HG03103 (cell line): ENCODE measurements at regions not wholly inside any gene's neighbourhood (a gene's known extent, or its start where the extent isn't known, plus 50 kb on each side); places are given as distances from the start of the nearest gene placed in this dataset.
"Not testable (repeated sequence)": the region's sequence is repeated elsewhere in the genome, so short reads cannot be mapped to it uniquely, and the experiment has no call there.

ENCODE experiments used
- ATAC-seq: cut with Tn5 transposase; IDR thresholded peaks from one replicate; pipeline ENCODE4 v1.9.1; 2021; ENCODE audit warnings: low read depth; ENCODE audit not compliant: unreplicated experiment

DNA sequence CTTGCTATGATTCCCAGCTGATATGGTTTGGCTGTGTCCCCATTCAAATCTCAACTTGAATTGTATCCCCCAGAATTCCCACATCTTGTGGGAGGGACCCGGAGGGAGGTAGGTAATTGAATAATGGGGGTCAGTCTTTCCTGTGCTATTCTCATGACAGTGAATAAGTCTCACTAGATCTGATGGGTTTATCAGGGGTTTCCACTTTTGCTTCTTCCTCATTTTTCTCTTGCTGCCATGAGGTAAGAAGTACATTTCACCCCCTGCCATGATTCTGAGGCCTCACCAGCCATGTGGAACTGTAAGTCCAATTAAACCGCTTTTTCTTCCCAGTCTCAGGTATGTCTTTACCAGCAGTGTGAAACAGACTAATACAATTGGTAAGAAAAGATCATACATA lies 164.7 kb upstream of the NREP start:
- ATAC-seq: not testable (repeated sequence)

DNA sequence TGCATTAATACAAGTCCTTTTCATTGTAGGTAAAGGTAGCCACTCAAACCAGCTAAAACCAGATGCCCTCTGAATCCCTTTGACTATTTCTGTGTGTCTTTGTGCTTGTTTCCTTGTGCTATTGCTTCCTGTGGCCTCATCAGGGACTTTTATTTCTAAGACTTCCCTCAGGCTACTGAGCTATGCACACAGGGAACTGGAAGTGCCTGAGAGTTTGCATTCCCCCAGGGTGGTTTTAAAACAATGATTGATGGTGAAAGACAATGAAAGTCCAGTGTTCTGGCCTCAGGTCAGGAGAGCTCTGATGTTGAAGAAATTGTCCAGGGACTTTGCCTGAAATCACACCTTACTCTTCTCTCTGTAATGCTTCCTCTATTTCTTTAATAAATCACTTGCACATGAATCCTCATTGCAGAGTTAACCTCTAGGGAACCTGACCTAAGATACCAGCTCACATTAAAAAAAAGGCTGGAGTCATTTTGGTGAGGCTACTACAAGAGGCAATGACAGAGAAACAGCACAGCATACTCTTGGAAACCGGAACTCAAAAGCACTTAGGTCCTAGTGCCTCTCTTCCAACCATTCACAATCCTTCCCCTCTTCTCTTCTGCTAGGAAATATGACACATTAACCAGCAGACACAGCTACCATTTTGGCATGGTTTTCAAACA lies 158.1 kb upstream of the NREP start:
- ATAC-seq: no peak

DNA sequence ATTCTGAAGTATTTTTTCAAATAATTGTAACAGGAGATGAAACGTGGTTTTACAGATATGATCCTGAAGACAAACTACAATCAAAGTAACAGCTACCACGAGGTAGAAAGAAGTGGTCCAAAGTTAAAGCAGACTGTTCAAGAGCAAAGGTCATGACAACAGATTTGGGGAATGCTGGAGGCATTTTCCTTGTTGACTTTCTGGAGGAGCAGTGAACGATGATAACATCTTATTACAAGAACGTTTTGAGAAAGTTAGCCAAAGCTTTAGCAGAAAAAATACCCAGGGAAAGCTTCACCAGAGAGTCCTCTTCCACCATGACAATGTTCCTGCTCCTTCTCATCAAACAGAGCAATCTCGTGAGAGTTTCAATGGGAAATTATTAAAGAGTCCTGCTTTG lies 145.4 kb upstream of the NREP start:
- ATAC-seq: no peak

DNA sequence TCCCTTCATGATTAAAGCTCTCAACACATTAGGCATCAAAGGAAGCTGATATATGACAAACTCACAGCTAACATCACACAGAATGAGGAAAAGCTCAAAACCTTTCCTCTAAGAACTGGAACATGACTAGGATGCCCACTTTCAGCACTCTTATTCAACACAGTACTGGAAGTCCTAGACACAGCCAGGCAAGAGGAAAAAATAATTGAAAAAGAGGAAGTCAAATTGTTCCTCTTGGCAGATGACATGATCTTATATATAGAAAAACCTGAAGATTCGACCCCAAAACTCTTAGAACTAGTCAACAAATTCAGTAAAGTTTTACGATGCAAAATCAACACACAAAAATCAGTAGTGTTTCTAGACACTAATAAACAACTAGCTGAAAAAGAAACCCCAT lies 144.3 kb upstream of the NREP start:
- no peak for ATAC-seq

DNA sequence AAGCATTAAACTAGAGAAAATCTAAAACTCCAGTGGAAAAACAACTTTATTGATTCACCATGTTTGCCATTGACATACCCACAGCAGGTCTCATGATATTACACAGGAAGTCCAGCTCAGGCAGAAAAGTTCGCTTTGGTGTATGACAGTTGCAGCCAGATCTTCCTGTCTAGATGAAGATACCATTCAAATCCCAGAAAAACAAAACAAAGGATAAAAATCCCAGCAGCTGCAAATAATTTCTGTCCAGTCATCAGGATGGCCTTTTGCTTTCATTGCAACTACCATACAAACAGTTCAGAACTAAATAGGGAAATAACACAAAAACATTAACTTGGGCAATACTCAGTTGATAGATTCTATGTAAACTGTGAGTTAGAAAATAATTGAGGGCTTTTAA lies 136.0 kb upstream of the NREP start:
- ATAC-seq: no peak

DNA sequence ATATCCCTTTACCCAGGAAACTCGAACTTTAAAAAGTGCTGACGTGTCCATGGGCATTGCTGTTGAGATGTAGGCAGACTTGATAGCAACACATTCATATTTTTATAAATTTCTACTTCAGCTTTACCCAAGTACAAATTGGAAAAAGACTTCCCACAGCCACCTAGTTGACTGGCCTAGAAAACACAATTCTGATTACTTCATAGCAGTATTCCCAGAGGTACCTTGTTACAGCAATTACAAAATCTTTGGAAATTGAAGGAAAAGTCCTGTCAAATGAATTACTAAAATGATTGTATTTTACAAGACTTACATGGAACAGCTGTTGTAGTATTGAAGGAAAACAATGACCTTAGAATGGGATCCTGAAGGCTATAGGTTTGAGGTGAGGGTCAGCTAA lies 130.7 kb upstream of the NREP start:
- no peak for ATAC-seq

DNA sequence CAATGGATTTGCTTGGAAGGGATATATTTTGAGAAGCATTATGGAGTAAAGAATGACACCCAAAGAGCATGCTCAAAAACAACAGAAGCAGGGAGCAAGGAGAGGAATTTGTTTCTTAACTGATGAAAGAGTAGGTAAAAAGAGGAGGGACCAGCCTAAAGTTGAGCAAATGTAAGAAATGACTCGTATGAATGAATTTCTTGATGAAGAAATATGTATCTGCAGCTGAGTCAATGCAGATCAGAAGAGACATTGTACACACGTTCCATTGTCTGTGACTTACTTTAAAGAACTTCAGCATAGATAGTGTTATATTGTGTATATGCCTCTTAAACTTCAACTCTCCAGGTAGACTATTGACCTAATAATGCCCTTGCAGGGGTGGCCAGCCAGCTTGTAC lies 112.7 kb upstream of the NREP start:
- ATAC-seq: no peak

DNA sequence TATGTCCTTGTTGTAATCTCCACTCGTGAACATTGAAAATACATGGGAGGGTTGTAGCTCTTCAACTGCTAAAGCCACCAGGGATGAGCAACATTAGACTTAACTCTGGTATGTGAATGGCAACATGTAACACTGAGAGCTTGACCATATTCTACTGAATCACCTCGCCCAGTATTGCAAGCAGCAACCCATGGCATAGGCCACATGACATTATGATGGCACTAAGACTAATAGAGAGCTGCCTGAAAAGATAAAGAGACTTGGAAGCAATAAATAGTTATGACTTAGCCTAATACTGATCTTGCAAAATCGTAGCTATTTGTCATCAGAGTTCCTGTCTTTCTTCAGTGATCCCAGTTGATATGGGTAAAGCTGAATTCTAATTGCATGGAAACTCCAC lies 108.4 kb upstream of the NREP start:
- ATAC-seq: no peak

DNA sequence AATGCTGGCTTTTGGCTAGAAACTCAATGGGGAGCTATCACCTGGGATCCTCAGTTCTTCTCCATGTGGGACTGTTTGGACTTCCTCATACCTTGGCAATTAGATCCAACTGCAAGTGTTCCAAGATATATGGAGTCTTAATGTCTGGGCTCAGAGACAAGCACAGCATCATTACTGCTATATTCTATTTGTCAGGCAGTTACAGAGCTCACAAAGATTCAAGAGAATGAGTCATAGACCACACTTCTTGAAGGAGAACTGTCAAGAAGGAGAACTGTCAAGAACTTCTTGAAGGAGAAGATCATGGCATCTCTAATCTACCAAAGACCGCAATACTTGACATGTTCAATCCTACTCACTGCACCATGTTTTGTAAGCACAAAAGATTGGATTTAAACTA lies 106.8 kb upstream of the NREP start:
- no peak for ATAC-seq

DNA sequence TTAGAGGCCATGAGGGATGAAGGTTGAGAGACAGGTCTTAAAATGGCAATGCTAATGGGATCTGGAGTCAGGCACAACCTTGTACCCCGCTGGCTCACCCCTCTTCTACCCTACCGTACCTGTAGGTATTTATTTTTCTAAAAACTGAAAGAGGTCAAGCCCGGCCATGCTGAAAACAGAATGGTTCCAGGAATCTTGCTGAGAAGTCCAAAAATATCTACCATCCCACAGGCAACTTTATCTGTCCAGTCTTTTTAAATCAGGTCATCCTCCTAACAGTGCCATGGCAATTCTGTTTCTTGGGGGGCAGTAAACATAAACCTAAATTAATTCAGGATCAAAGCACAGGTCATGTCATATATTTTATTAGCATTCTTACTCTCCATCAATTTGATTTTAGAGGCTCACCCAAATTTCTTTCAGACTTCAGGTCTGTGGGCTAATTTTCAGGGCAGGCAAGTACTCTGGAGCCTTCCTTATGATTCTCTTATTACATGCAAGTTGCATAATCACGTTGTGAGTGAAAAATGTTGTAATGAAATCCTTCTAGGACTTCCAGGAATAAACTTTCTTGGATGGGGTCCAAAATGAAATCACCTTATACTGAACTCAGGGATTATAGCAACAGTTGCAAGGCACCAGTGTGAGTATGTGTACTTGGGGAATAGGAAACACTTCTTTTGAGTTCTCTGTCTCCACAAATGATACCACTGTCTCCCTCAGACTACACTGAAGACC lies 102.7 kb upstream of the NREP start:
- ATAC-seq: no peak

DNA sequence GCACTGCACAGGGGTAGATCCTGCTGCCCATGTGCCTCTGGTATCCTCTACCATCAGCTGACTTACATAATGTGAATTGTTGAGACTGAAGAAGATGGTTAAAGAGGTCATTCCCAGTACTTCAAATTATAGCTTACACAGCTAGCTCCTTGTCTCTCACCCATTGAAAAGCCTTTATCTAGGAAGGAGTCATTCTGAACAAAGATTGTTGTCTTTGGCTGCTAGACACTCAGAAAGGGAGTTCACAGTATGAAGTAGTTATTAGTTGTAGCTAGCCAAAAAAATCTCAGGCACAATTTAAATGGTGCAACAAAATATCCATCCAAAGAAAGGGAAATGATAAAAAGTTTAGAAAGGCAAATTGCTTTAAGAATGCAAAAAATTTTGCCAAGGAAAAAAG lies 102.0 kb upstream of the NREP start:
- no peak for ATAC-seq

DNA sequence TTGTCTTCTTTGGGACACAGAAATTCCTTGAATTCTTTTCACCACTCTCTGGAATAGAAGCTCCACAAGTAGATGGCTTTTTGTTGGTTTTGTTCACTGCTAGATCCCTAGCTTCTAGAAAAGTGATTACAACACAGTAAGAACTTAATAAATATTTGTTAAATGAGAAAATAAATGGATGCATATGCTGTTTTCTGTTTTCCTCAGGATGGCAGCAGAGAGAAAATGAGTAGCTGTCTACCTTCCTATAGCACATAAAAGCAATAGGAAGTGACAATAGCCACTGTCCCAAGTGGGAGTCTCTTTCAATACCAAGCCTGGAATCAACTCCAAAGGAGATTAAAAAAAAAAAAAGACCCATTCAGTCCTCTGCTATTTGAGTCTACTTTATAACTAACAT lies 100.6 kb upstream of the NREP start:
- ATAC-seq: no peak

DNA sequence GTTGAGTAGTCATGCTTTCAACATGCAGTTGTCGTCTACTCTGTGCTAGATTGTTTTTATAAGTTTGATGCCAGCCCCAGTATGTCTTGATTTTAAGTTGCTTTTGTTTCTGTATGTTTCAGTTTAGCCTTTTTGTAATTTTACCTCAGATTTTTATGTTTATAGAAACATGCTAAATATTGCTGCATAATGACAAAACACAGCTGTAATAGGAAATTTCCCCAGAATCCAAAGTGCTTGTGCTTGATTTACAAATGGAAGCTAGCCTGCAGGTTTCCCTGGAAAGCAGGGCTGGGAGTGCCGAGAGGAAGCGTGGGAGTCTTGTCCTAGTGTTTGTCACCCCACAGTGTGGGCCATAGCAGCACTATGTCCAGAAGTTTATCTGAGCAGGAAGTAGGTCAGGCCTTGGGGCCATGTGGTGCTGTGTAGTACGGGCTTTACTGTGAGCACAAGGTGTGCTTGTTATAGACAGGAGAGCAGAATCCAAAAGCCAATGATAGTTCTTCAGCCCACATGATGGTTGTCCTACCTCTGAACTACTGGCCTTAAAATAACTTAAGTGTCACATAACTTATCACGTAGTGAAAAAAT lies 100.0 kb upstream of the NREP start:
- ATAC-seq: no peak

DNA sequence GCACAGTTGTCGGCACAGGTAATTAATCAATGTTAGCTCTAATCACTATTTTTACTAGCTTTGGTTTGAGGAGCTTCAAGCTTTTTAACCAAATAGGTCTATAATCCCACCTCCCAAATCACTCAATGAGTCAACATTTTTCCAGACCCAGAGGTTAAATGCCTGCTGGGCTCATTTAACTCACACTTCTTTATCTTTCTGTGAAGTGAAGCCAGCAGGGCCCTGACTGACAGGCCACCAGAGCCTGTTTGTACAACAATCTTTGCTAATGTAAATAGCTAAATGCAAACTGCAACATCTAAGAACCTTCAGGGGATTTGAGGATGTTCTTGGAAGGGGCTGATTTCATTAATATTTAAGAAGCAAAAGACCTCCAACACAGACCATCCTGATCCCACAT lies 98.4 kb upstream of the NREP start:
- no peak for ATAC-seq

DNA sequence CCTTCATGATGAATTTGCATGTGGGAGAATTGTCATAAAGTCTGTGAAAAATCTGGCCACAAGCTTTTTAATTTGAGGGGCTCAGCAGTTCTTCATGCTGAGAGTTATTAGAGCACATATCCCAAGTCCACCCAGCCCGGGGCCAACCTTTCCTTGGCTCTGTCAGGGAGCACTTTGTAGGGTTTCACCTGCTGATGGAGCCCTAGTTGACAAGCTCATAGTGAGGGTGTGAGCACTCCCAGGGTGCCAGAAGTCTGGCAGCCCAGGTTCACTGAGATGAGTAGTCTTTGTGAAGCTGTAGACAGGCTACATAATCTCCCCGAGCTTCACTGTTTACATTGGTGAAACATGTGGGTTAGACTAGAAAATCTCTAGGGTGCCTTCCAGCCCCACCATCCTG lies 97.2 kb upstream of the NREP start:
- no peak for ATAC-seq

DNA sequence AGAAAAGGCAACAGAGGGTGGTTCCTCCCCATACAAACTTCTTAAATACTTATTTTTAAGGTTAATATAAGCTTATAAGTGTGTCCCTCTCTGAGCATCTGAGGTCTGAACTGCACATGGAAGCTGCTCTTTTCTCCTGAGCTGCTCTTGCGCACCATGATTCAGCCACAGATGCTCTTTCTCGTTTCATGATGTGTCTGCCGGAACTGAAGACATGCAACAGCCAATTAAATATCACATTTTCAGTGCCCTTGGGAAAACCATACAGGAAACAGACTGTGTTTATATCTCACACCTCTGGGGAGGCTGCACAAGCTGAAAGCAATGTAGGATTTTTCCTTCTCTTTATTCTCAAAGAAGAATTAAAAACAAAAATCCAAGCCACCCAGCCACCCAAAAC lies 96.8 kb upstream of the NREP start:
- peak; percentile 73 for ATAC-seq

DNA sequence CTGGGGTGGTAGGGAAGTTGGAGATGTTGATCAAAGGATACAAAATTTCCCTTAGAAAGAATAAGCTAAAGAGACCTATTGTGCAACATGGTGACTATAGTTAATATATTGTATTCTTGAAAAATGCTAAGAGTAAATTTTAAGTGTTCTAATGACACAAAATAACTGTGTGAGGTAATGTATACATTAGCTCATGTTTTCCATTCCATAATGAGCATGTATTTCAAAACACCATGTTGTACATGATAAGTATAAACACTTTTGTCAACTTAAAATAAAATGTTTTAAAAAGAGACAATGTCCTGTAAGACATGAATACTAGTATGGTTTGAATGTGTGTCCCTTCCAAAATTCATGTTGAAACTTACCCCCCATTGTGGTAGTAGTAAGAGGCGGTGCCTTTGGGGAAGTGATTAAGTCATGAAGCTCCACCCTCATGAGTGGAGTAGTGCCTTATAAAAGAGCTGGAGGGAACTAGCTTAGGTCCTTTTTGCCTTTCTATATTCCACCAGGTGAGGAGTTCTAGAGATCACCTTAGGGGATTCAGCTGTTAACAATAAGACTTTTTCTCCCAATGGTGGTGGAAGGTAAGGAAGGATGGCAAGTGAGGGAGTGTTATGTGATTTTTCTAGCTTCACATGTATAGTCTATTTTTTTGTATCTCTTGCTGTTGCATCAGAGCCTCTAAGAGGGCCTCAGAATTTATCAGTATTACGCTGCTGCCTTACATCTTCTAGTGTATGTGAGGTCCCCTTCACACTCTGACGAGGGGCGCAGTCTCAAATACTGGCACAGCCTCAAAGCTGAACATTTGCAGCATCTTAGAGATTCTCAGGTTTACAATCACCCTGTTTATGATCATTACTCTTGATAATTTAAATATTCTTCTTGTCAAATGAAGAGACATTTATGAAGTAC lies 94.9 kb upstream of the NREP start:
- no peak for ATAC-seq

DNA sequence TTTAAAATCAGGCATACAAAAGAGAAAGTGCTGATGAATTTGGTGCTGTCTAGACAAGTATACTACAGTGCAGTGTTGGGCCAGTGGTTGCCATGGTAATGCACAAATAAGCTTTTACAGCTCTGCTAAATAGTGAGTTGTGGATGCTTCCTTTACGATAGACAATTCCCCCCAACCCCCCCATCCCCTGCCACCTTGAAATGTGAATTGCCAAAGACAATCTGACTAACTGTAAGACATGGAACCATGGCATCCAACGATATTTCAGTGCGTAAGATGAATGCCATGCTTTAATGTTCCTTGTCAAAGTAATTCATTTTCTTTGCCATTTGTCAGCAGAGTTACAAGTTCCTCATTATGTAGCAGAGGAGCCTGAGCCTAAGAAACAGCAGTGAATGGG lies 91.5 kb upstream of the NREP start:
- no peak for ATAC-seq

DNA sequence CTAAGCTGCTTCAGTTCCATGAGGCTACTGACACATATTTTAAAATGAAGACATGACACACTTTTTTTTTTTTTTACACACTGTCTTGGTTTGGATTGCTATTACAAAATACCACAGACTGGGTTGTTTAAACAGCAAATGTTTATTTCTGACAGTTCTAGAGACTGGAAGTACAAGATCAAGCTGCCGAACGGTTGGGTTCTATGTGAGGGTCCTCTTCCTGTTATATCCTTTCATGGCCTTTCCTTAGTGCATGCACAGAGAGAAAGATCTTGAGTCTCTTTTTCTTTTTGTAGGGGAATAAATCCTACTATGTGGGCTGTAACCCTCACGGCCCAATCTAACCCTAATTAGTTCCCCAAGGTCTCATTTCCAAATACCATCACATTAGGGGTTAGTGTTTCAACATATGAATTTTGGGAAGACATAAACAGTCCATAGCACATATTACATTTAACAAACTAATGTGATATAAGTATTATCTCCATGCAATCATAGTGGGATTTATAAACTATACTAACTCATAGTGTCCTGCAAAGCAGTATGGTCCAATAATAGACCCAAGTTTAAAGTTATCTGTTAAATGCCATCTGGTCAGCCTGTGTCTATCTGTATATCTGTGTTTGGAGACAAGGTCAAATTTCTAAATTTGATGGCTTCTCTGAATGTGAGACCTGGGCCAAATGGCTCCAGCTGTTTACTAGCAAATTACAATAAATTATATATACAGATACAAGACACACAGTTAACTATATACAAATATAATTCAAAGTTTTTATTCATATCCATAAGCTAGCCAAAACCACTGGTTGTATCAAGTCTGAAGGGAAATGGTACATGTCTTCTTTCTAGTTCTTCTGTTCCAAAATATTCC lies 90.3 kb upstream of the NREP start:
- no peak for ATAC-seq

DNA sequence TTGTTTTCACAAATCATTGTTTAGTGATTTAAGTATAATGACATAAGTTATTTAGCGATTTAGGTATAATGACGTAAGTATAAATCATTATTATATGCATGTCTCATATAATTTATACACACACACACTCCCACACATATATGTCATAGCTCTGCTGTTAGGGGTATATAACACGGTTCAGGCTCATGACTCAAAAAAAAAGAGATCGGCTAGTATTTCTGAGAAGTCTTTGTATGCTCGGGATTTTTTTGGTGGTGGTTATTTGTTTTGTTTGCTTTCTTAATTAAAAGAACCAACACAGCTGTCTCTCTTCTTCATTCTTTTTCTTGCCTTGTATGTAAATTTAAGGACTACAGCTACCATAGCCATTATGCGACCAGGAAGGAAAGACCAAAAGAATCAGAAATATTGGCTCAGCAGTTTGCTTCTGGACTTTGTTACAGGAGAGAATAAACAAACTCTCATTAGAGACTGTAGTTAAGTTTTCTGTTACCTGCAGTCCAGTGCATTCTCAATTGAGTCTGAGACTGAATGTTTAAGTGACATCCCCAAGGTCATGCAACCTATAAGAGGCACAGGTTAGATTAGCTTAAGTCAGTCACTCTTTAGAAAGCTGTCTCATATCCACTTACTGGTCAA lies 83.2 kb upstream of the NREP start:
- no peak for ATAC-seq
